HCT116 (cell line): ENCODE measurements at regions not wholly inside any gene's neighbourhood (a gene's known extent, or its start where the extent isn't known, plus 50 kb on each side); places are given as distances from the start of the nearest gene placed in this dataset.

Experiments
- ATF3 ChIP-seq: IDR thresholded peaks from 2 replicates; pipeline ENCODE4 v1.6.1; 2012
- CEBPB ChIP-seq: IDR thresholded peaks from 2 replicates; pipeline ENCODE4 v1.6.1; 2012; ENCODE audit warnings: low read depth
- CTCF ChIP-seq, 3 experiments: fragments of 200-600 bp in 1 of 3; sonication (generic) in 1 of 3; IDR thresholded peaks in 2 of 3; conservative IDR thresholded peaks in 1 of 3; 2 replicates each; pipeline ENCODE4 v1.5.1; 2012 to 2017; ENCODE audit warnings: low read depth in 2 of 3, low read length in 2 of 3, antibody characterized with exemption in 1 of 3, borderline replicate concordance in 1 of 3, control low read depth in 1 of 3, mild to moderate bottlenecking in 1 of 3, mixed read lengths in 1 of 3, mixed run types in 1 of 3, moderate library complexity in 1 of 3; ENCODE audit not compliant: insufficient read depth in 1 of 3
- EZH2 ChIP-seq: fragments of 200-600 bp; sonication (generic); IDR thresholded peaks from 2 replicates; pipeline ENCODE4 v1.6.1; 2017; ENCODE audit warnings: antibody characterized with exemption, mixed run types
- JUND ChIP-seq: IDR thresholded peaks from 2 replicates; pipeline ENCODE4 v1.6.1; 2012
- REST ChIP-seq: IDR thresholded peaks from 2 replicates; pipeline ENCODE4 v1.6.1; 2012; ENCODE audit warnings: low read depth
- SP1 ChIP-seq: IDR thresholded peaks from 2 replicates; pipeline ENCODE4 v1.6.1; 2012; ENCODE audit warnings: low read depth
- SRF ChIP-seq: IDR thresholded peaks from 2 replicates; pipeline ENCODE4 v1.6.1; 2012; ENCODE audit warnings: low read depth
- ZFX ChIP-seq: fragments of 450-650 bp; IDR thresholded peaks from 2 replicates; pipeline ENCODE4 v1.6.1; 2017

GRCh38 chr10:29719281-29719675 lies 84.5 kb upstream of the SVIL start:
- TF ChIP-seq CTCF (IDR thresholded peaks at IDR 0.05 in 2 of 3, conservative IDR thresholded peaks at IDR 0.05 in 1 of 3; ENCODE audit: borderline replicate concordance in 1 of 3, insufficient read depth in 1 of 3, low read depth in 2 of 3, low read length in 2 of 3) (no peak), REST (no peak), SRF (no peak), ZFX (no peak), ATF3 (no peak), EZH2 (no peak), JUND (no peak), CEBPB (no peak), SP1 (no peak)
